Right atrium auricular region (tissue), 2 donors: ENCODE measurements at regions not wholly inside any gene's neighbourhood (a gene's known extent, or its start where the extent isn't known, plus 50 kb on each side); places are given as distances from the start of the nearest gene placed in this dataset.
"Not testable (repeated sequence)": the region's sequence is repeated elsewhere in the genome, so short reads cannot be mapped to it uniquely, and the experiment has no call there.

Experiments used
- DNase-seq: peaks from one replicate; pipeline ENCODE4 v3.0.0-alpha.2; 2019; ENCODE audit warnings: low spot score
- H3K27ac ChIP-seq, 2 donors: fragments of 200-600 bp; sonication (generic); 1 replicate in 1 of 2; 2 replicates in 1 of 2; pipeline ENCODE4 v1.5.1; 2016 to 2019
- H3K27me3 ChIP-seq, 2 donors: fragments of 200-600 bp; sonication (generic); one replicate each; pipeline versions ENCODE4 v1.5.1 to v1.6.0; 2017 to 2019
- H3K36me3 ChIP-seq: fragments of 200-600 bp; sonication (generic); one replicate; pipeline ENCODE4 v1.5.1; 2016
- H3K4me1 ChIP-seq, 2 donors: fragments of 200-600 bp; sonication (generic); one replicate each; pipeline versions ENCODE4 v1.5.1 to v1.6.0; 2017 to 2019
- H3K4me3 ChIP-seq, 2 donors: fragments of 200-600 bp; sonication (generic); 1 replicate in 1 of 2; 2 replicates in 1 of 2; pipeline ENCODE4 v1.5.1; 2017 to 2019; ENCODE audit warnings: mild to moderate bottlenecking in 1 of 2, moderate library complexity in 1 of 2
- H3K9me3 ChIP-seq, 2 donors: fragments of 200-600 bp; sonication (generic); one replicate each; pipeline ENCODE4 v1.5.1; 2019
- TF ChIP-seq, protein P1 (sequence below), 2 donors: fragments of 200-600 bp; sonication (generic); IDR thresholded peaks; one replicate each; pipeline ENCODE4 v1.5.1; 2019; ENCODE audit warnings: antibody characterized with exemption in 2 of 2

DNA sequence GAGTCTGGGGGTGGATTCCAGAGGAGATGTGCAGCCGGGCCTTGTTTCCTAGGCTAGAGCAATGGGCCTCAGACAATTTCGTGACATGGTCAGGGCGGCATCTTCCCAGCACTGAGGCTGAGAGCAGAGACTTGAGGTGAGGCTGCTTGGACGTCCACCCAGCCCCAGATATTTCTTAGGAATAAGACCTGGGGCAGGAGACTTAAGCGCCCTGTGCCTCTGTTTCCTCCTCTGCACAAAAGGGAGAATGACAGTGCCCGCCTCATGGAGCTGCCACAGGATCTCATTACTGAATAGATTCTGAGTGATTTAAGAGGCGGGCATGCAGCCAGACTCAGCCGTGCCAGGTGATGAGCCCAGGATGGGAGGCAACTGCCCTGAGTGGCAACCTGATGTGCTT is 297.9 kb upstream of the SFSWAP start:
- Histone ChIP-seq H3K36me3 (no peaks in the 10 kb centered on the region), H3K4me1 (no peaks in the 10 kb centered on the region), H3K27ac (no peak overlapping the region), H3K27me3 (no peaks in the 10 kb centered on the region), H3K4me3 (no peak overlapping the region), H3K9me3 (no peaks in the 10 kb centered on the region)
- no peak for DNase-seq
- TF ChIP-seq, protein P1, sequence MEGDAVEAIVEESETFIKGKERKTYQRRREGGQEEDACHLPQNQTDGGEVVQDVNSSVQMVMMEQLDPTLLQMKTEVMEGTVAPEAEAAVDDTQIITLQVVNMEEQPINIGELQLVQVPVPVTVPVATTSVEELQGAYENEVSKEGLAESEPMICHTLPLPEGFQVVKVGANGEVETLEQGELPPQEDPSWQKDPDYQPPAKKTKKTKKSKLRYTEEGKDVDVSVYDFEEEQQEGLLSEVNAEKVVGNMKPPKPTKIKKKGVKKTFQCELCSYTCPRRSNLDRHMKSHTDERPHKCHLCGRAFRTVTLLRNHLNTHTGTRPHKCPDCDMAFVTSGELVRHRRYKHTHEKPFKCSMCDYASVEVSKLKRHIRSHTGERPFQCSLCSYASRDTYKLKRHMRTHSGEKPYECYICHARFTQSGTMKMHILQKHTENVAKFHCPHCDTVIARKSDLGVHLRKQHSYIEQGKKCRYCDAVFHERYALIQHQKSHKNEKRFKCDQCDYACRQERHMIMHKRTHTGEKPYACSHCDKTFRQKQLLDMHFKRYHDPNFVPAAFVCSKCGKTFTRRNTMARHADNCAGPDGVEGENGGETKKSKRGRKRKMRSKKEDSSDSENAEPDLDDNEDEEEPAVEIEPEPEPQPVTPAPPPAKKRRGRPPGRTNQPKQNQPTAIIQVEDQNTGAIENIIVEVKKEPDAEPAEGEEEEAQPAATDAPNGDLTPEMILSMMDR (IDR thresholded peaks at IDR 0.05): no peak

DNA sequence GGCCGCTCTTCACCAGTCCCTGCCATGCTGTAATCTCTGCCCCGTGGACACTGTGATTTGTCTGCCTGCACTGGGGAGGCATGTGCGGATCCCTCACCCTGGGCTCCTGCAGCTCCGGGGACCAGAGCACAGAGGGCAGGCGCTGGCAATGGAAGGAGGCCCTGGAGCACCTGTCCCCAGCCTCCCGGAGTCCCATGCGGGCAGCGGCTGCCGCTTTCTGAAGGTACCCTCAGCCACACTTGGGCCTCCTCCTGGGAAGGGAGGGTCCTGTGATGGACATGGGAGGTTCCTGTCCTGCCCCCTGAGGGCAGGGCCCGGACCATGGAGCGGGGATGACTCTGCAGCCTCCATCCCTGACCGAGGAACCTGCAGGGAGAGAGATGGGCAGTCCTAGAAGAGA is 297.4 kb upstream of the SFSWAP start:
- no peak for DNase-seq
- Histone ChIP-seq H3K9me3 (no peaks in the 10 kb centered on the region), H3K27me3 (no peaks in the 10 kb centered on the region), H3K4me3 (no peak overlapping the region), H3K27ac (no peak overlapping the region), H3K4me1 (no peaks in the 10 kb centered on the region), H3K36me3 (no peaks in the 10 kb centered on the region)
- TF ChIP-seq, protein P1 (IDR thresholded peaks at IDR 0.05): no peak

DNA sequence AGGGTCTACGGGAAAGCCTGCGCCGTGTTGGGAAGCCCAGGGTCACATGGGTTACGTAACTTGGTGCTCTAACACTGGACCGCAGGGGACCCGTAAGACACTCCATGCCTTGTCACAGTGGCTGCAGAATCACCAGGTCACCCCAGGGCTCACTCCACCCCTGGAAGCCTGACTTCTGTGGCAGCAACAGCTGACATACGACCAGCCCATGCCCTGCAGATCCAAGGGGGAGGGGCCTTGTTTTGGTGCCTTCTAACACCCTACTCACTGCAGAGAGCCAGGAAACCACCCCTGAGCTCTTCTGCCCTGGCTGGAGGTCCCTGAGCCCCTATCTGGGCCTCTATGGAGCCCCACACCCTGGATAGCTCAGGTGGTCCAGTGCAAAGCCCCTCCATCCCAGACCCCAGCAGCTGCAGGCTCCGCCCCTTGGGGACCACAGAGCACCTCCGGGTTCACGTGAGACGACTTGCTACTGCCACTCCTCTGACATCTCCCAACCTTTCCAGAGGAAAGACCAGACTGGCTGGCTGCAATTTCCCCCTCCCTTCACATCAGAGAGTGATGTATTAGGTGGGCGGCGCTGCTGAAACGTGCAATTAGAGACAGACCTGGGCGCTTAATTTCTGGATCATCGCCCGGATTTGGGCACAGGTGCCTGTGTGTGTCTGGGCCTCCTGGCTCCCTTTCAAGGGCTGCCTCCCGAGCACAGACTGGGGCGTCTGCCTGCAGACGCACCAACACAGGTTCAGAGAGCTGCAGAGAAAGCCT is 296.6 kb upstream of the SFSWAP start:
- not testable (repeated sequence) for H3K27me3 ChIP-seq, H3K9me3 ChIP-seq, H3K36me3 ChIP-seq, H3K4me3 ChIP-seq, H3K4me1 ChIP-seq, H3K27ac ChIP-seq, DNase-seq

DNA sequence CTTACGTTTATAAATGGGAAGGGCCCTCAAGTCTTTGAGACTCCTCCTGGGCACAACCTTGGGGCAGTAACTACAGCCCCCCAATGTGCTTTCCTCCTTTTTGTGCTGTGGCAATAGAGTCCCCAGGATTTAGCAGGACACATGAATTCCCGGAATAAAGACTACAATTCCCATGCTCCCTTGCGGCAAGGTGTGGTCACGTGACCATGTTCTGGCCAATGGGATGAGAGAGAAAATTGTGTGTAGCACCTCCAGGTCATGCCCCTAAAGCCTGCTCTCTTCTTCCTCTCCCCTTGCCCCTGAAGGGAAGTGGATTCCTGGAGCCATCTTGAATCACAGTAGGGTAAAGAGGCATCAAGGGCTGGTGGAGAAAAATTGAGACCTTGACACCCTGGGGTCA is 295.1 kb upstream of the SFSWAP start:
- H3K27ac ChIP-seq: no peak overlapping the region
- H3K9me3 ChIP-seq: no peaks in the 10 kb centered on the region
- no peaks in the 10 kb centered on the region for H3K36me3 ChIP-seq
- DNase-seq: no peak
- H3K4me1 ChIP-seq: no peaks in the 10 kb centered on the region
- H3K27me3 ChIP-seq: no peaks in the 10 kb centered on the region
- no peak overlapping the region for H3K4me3 ChIP-seq
- TF ChIP-seq, protein P1 (IDR thresholded peaks at IDR 0.05): no peak

DNA sequence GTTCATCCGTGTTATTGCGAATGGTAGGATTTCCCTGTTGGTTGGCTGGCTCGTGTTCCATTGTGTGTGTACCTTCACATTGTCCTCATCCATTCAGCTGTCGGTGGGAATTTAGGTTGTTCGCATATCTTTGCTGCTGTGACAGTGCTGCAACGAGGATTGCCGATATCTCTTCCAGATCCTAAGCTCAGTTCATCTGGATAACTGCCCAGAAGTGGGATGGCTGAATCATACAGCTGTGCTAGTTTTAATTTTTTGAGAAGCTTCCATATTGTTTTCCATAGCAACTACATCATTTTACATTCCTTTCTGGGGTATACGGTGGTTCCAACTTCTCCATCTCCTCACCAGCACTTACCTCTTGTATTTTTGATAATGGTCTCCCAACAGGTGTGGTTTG is 292.8 kb upstream of the SFSWAP start:
- Histone ChIP-seq H3K27ac (no peak overlapping the region), H3K27me3 (no peaks in the 10 kb centered on the region), H3K9me3 (no peaks in the 10 kb centered on the region), H3K4me3 (no peak overlapping the region), H3K4me1 (no peaks in the 10 kb centered on the region), H3K36me3 (no peaks in the 10 kb centered on the region)
- TF ChIP-seq, protein P1 (IDR thresholded peaks at IDR 0.05): no peak
- DNase-seq: no peak

DNA sequence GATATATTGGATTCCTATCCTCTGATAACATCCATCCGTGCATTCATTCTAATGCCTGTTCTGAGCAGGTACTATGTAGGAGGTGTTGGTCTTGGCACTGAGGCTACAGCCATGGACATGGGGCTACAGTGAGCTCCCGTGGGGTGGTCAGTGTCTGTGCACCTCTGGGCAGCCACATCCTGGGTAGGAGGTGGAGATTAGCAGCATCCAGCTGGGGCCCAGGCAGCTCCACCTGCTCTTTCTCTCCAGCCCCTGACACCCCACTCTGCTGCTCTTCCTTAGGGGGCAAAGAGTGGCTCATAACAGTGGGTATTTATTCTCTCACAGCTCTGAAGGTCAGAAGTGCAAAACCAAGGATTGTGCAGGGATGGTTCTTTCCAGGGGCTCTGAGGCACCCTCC is 292.0 kb upstream of the SFSWAP start:
- TF ChIP-seq, protein P1 (IDR thresholded peaks at IDR 0.05): no peak
- Histone ChIP-seq H3K4me3 (no peak overlapping the region), H3K36me3 (no peaks in the 10 kb centered on the region), H3K4me1 (no peaks in the 10 kb centered on the region), H3K27me3 (no peaks in the 10 kb centered on the region), H3K9me3 (peaks cover 0 to 5% of the 10 kb centered on the region in 2 donors), H3K27ac (no peak overlapping the region)
- no peak for DNase-seq
